H1 (cell line): ENCODE measurements at regions not wholly inside any gene's neighbourhood (a gene's known extent, or its start where the extent isn't known, plus 50 kb on each side); places are given as distances from the start of the nearest gene placed in this dataset.
A peak's percentile ranks its signal among the peaks of the same experiment; 100 is the strongest.

ENCODE experiments used
- CTCF ChIA-PET: fragments of 300-600 bp; sonication (Branson Sonifier 250); formaldehyde crosslinking; loops from one replicate; lab custom pipeline; 2021; ENCODE audit not compliant: partially characterized antibody; lab: Charles Lee
- POLR2A ChIA-PET: fragments of 300-600 bp; sonication (Branson Sonifier 250); formaldehyde crosslinking; loops from one replicate; lab custom pipeline; 2021; ENCODE audit warnings: inconsistent platforms; ENCODE audit not compliant: partially characterized antibody; lab: Charles Lee
- DNase-seq, 2 experiments: peaks; one replicate each; pipeline versions ENCODE4 v3.0.0 to v3.0.0-alpha.2; 2010 to 2022; ENCODE audit warnings: low spot score in 2 of 2, low read depth in 1 of 2, mixed read lengths in 1 of 2
- FAIRE-seq: peaks from 2 replicates; lab custom pipeline; 2011; peaks lifted over from hg19 to GRCh38; lab: Jason Lieb, UNC
- H2AFZ ChIP-seq: 2 replicates; pipeline ENCODE4 v1.8.1; 2012; ENCODE audit warnings: low read length, inconsistent platforms
- H2AK5ac ChIP-seq: 2 replicates; pipeline ENCODE4 v1.6.1; 2013; ENCODE audit warnings: low read depth, low read length
- H2BK120ac ChIP-seq: replicated peaks from 2 replicates; pipeline ENCODE3; 2013; ENCODE audit warnings: low read depth, low read length, inconsistent platforms
- H2BK12ac ChIP-seq: 2 replicates; pipeline ENCODE4 v1.6.1; 2013; ENCODE audit warnings: low read depth, low read length
- H2BK15ac ChIP-seq: 2 replicates; pipeline ENCODE4 v1.6.1; 2013; ENCODE audit warnings: low read length
- H2BK20ac ChIP-seq: 2 replicates; pipeline ENCODE4 v1.6.1; 2013; ENCODE audit warnings: low read length
- H2BK5ac ChIP-seq: 2 replicates; pipeline ENCODE4 v1.6.1; 2013; ENCODE audit warnings: low read depth, low read length
- H3K14ac ChIP-seq: 2 replicates; pipeline ENCODE4 v1.6.1; 2013; ENCODE audit warnings: inconsistent platforms; ENCODE audit not compliant: insufficient read length
- H3K18ac ChIP-seq: 2 replicates; pipeline ENCODE4 v1.6.1; 2013; ENCODE audit warnings: low read length; ENCODE audit errors: extremely low read depth
- H3K23ac ChIP-seq: 2 replicates; pipeline ENCODE4 v1.6.1; 2013; ENCODE audit warnings: inconsistent platforms; ENCODE audit not compliant: insufficient read length
- H3K23me2 ChIP-seq: 2 replicates; pipeline ENCODE4 v1.6.1; 2013; ENCODE audit warnings: low read depth, low read length
- H3K27ac ChIP-seq: 2 replicates; pipeline ENCODE4 v1.6.1; 2011; ENCODE audit warnings: low read depth, low read length, inconsistent platforms
- H3K27me3 ChIP-seq, 4 experiments: replicated peaks in 1 of 4; 1 replicate in 1 of 4; 2 replicates in 3 of 4; pipeline versions ENCODE4 v1.6.1 to v1.8.1; 2011 to 2013; ENCODE audit warnings: low read length in 3 of 4, mild to moderate bottlenecking in 3 of 4, inconsistent platforms in 2 of 4, mixed read lengths in 2 of 4, moderate library complexity in 1 of 4; ENCODE audit not compliant: control insufficient read depth in 3 of 4, insufficient read depth in 3 of 4; ENCODE audit errors: extremely low read depth in 1 of 4
- H3K36me3 ChIP-seq, 4 experiments: 2 replicates each; pipeline versions ENCODE4 v1.6.1 to v1.8.1; 2011 to 2013; ENCODE audit warnings: mild to moderate bottlenecking in 4 of 4, low read length in 3 of 4, moderate library complexity in 2 of 4, control low read depth in 1 of 4, inconsistent platforms in 1 of 4; ENCODE audit not compliant: insufficient read depth in 4 of 4, control insufficient read depth in 2 of 4
- H3K4ac ChIP-seq: replicated peaks from 2 replicates; pipeline ENCODE3; 2013; ENCODE audit warnings: low read length, low read depth, mixed read lengths, inconsistent platforms; ENCODE audit not compliant: insufficient read length
- H3K4me1 ChIP-seq, 4 experiments: replicated peaks in 1 of 4; 1 replicate in 1 of 4; 2 replicates in 3 of 4; pipeline versions ENCODE4 v1.6.1 to v1.8.1; 2011 to 2013; ENCODE audit warnings: low read length in 3 of 4, inconsistent platforms in 2 of 4, mixed read lengths in 1 of 4; ENCODE audit not compliant: insufficient read depth in 4 of 4, control insufficient read depth in 3 of 4
- H3K4me2 ChIP-seq, 2 experiments: 2 replicates each; pipeline versions ENCODE4 v1.6.1 to v1.8.1; 2011 to 2013; ENCODE audit warnings: low read depth in 2 of 2, low read length in 2 of 2, control low read depth in 1 of 2, inconsistent platforms in 1 of 2, mild to moderate bottlenecking in 1 of 2; ENCODE audit not compliant: insufficient read depth in 1 of 2
- H3K4me3 ChIP-seq, 4 experiments: fragments of 200-600, 300-600 bp in 1 of 4; sonication (generic), shearing (Covaris generic), sonication (Bioruptor Twin) in 1 of 4; 2 replicates each; pipeline versions ENCODE4 v1.5.1 to v1.8.1; 2011 to 2016; ENCODE audit warnings: low read length in 4 of 4, low read depth in 3 of 4, control low read depth in 2 of 4, inconsistent platforms in 2 of 4, mild to moderate bottlenecking in 2 of 4, mixed read lengths in 1 of 4, moderate library complexity in 1 of 4; ENCODE audit not compliant: insufficient read depth in 2 of 4; ENCODE audit errors: extremely low read depth in 1 of 4
- H3K56ac ChIP-seq: replicated peaks from 2 replicates; pipeline ENCODE3; 2013; ENCODE audit warnings: low read depth, mild to moderate bottlenecking, mixed read lengths, low read length, inconsistent platforms; ENCODE audit not compliant: insufficient read length
- H3K79me1 ChIP-seq: 2 replicates; pipeline ENCODE4 v1.6.1; 2013; ENCODE audit warnings: low read depth, low read length, control low read depth
- H3K79me2 ChIP-seq, 2 experiments: 2 replicates each; pipeline versions ENCODE4 v1.6.1 to v1.8.1; 2012 to 2013; ENCODE audit warnings: low read length in 2 of 2, mild to moderate bottlenecking in 2 of 2, inconsistent platforms in 1 of 2; ENCODE audit not compliant: insufficient read depth in 2 of 2, control insufficient read depth in 1 of 2
- H3K9ac ChIP-seq, 4 experiments: replicated peaks in 1 of 4; 1 replicate in 1 of 4; 2 replicates in 3 of 4; pipeline versions ENCODE4 v1.6.1 to v1.8.1; 2011 to 2013; ENCODE audit warnings: low read depth in 3 of 4, low read length in 3 of 4, control low read depth in 2 of 4, mild to moderate bottlenecking in 2 of 4, moderate library complexity in 2 of 4, inconsistent platforms in 1 of 4; ENCODE audit errors: extremely low read depth in 1 of 4
- H3K9me3 ChIP-seq, 2 experiments: 2 replicates each; pipeline versions ENCODE4 v1.6.1 to v1.8.1; 2012 to 2013; ENCODE audit warnings: mild to moderate bottlenecking in 2 of 2, moderate library complexity in 2 of 2, control low read depth in 1 of 2, inconsistent platforms in 1 of 2, low read depth in 1 of 2, low read length in 1 of 2, mixed read lengths in 1 of 2; ENCODE audit not compliant: insufficient read depth in 2 of 2
- H4K20me1 ChIP-seq, 2 experiments: replicated peaks in 1 of 2; 2 replicates each; pipeline versions ENCODE3 to v1.8.1; 2011 to 2013; ENCODE audit warnings: inconsistent platforms in 2 of 2, low read length in 2 of 2, mild to moderate bottlenecking in 1 of 2; ENCODE audit not compliant: insufficient read depth in 2 of 2, control insufficient read depth in 1 of 2
- H4K5ac ChIP-seq: 2 replicates; pipeline ENCODE4 v1.6.1; 2013; ENCODE audit warnings: low read length, low read depth, mixed read lengths, inconsistent platforms; ENCODE audit not compliant: insufficient read length
- H4K8ac ChIP-seq: 2 replicates; pipeline ENCODE4 v1.8.0; 2013; ENCODE audit warnings: mild to moderate bottlenecking, moderate library complexity, low read length, inconsistent platforms; ENCODE audit not compliant: insufficient read depth; ENCODE audit errors: extremely low read depth
- H4K91ac ChIP-seq: replicated peaks from 2 replicates; pipeline ENCODE3; 2013; ENCODE audit warnings: low read length, mixed read lengths, inconsistent platforms; ENCODE audit not compliant: insufficient read length
- ASH2L ChIP-seq: fragments of 200-600, 300-600 bp; sonication (generic); IDR thresholded peaks from one replicate; pipeline ENCODE4 v1.7.1; 2017; ENCODE audit warnings: low read length
- EGR1 ChIP-seq: IDR thresholded peaks from 2 replicates; pipeline ENCODE4 v1.6.1; 2011; ENCODE audit warnings: low read depth, low read length, borderline replicate concordance
- FOSL1 ChIP-seq: IDR thresholded peaks from 2 replicates; pipeline ENCODE4 v1.6.1; 2011; ENCODE audit warnings: mild to moderate bottlenecking, low read depth, low read length, moderate library complexity; ENCODE audit not compliant: insufficient read depth
- NRF1 ChIP-seq: IDR thresholded peaks from 2 replicates; pipeline ENCODE4 v1.6.1; 2011; ENCODE audit warnings: mild to moderate bottlenecking, low read depth, low read length, improper control_type of control experiment
- TAF7 ChIP-seq: optimal IDR thresholded peaks from 2 replicates; pipeline ENCODE3; 2011; ENCODE audit warnings: low read depth, mild to moderate bottlenecking, inconsistent platforms, low read length, moderate library complexity, borderline replicate concordance
- WGBS, 2 experiments: shearing (Covaris generic) in 1 of 2; methylation state at CpG; one replicate each; pipeline versions ENCODE4 v1.1.6 to v1.1.7; 2013 to 2015; ENCODE audit warnings: low lambda C conversion rate in 2 of 2, mixed read lengths in 2 of 2, inconsistent platforms in 1 of 2, low coverage in 1 of 2, missing lambda C conversion rate in 1 of 2; ENCODE audit not compliant: insufficient replicate concordance in 2 of 2, insufficient coverage in 1 of 2, insufficient read length in 1 of 2; ENCODE audit errors: extremely low coverage in 1 of 2, missing lambda C conversion rate in 1 of 2; 5-methylcytosine and 5-hydroxymethylcytosine counted together
- TF ChIP-seq, protein P1 (sequence below): IDR thresholded peaks from 2 replicates; pipeline ENCODE4 v1.6.1; 2011; ENCODE audit warnings: low read depth, mild to moderate bottlenecking, low read length; ENCODE audit not compliant: insufficient read depth

GRCh38 chrX:5155301-5155700, 1073.4 kb downstream of the NLGN4X start:
- no peak overlapping the region for H3K56ac ChIP-seq
- H3K23ac ChIP-seq = no peak overlapping the region
- no peak overlapping the region for H2BK20ac ChIP-seq
- H3K27ac ChIP-seq = no peak overlapping the region
- no peak overlapping the region for H3K9ac ChIP-seq
- H2BK120ac ChIP-seq = no peak overlapping the region
- no peak overlapping the region for H2AK5ac ChIP-seq
- 22% methylated on average over 3 of the region's 3 CpGs; no CpG with 5 or more reads in 1 of the 2 experiments for WGBS, 2 experiments
- H3K4ac ChIP-seq = no peak overlapping the region
- no peak overlapping the region for H4K5ac ChIP-seq
- POLR2A ChIA-PET = no interaction called here
- CTCF ChIA-PET = no interaction called here
- DNase-seq (no peak), FAIRE-seq (peak; percentile 68)
- no peak overlapping the region for H2BK15ac ChIP-seq
- no peaks in the 10 kb centered on the region for H3K79me1 ChIP-seq
- no peaks in the 10 kb centered on the region for H3K79me2 ChIP-seq
- no peak overlapping the region for H4K91ac ChIP-seq
- H3K14ac ChIP-seq = no peak overlapping the region
- no peaks in the 10 kb centered on the region for H3K9me3 ChIP-seq
- H4K20me1 ChIP-seq = no peaks in the 10 kb centered on the region
- no peaks in the 10 kb centered on the region for H3K27me3 ChIP-seq
- H2BK5ac ChIP-seq = no peak overlapping the region
- H3K4me3 ChIP-seq = no peak overlapping the region
- peak overlapping the region in 1 of 2 experiments; percentile 31; a peak in 1 of 4 replicates for H3K4me2 ChIP-seq
- H4K8ac ChIP-seq = no peak overlapping the region
- H3K4me1 ChIP-seq = peaks cover 0 to 3% (median 0%) of the 10 kb centered on the region in 4 experiments; a peak in 1 of 7 replicates
- no peak overlapping the region for H3K18ac ChIP-seq
- no peaks in the 10 kb centered on the region for H3K36me3 ChIP-seq
- H2BK12ac ChIP-seq = no peak overlapping the region
- H3K23me2 ChIP-seq = no peaks in the 10 kb centered on the region
- no peak overlapping the region for H2AFZ ChIP-seq
- TF ChIP-seq FOSL1 (no peak), NRF1 (no peak), TAF7 (no peak), ASH2L (no peak), EGR1 (no peak)
- TF ChIP-seq, protein P1, sequence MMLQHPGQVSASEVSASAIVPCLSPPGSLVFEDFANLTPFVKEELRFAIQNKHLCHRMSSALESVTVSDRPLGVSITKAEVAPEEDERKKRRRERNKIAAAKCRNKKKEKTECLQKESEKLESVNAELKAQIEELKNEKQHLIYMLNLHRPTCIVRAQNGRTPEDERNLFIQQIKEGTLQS = no peak
